HG03342 (cell line): ENCODE measurements at regions not wholly inside any gene's neighbourhood (a gene's known extent, or its start where the extent isn't known, plus 50 kb on each side); places are given as distances from the start of the nearest gene placed in this dataset.

Experiments
- ATAC-seq: cut with Tn5 transposase; IDR thresholded peaks from one replicate; pipeline ENCODE4 v1.9.1; 2021; ENCODE audit warnings: mild to moderate bottlenecking, moderate library complexity; ENCODE audit not compliant: unreplicated experiment

DNA sequence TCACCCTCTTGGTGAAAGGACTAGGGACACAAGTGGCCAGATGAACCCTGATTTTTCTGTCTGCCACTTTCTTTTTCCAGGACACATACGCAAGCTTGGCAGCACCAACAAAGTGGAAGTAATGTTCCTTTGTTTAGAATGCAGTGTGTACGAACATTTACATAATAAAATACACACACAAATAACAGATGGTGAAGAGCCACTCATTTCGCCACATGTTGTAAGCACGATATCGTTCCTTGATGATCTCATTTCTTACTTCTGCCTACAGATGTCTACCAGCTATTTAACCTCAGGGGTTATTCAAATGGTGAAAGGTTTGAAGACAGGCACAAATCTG lies 670.2 kb upstream of the CXADR start:
- no peak for ATAC-seq

GRCh38 chr21:16847211-16847610 lies 665.6 kb upstream of the CXADR start:
- ATAC-seq = no peak

DNA sequence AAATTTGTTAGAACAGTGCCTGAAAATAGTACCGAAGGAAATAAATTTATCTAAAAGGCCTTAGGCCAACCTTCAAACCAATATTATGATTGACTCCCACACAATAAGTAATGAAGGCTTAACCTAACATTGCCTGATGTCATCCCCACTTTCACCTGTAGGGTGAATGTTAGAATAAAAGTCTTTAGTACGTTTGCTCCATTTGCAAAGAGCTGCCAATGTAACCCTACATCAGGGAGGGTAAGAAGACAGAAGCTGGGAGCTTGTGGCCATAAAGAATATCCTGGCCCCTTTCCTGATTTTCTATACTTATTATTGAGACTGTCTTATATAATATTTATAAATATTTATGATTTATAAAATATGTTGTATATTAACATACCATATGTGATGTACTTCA lies 661.8 kb upstream of the CXADR start:
- ATAC-seq = no peak

DNA sequence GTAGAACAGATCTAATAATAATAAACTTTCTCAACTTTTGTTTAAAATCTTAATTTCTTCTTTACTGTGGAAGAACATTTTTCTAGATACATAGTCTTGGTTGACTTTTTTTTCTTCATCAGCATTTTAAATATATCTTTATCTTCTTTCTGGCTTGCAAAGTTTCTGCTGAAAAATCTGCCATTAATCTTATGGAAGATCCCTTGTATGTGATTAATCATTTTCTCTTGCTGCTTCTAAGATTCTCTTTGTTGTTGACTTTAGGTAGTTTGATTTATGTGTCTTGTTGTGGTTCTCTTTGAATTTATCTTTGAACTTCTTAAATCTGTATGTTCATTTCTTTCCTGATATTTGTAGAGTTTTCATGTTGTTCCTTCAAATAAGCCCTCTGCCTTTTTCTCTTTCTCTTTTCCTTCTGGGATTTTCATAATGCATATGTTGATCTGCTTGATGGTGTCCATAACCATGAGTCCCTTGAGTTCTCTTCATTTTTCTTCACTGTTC lies 657.6 kb upstream of the CXADR start:
- ATAC-seq = no peak

DNA sequence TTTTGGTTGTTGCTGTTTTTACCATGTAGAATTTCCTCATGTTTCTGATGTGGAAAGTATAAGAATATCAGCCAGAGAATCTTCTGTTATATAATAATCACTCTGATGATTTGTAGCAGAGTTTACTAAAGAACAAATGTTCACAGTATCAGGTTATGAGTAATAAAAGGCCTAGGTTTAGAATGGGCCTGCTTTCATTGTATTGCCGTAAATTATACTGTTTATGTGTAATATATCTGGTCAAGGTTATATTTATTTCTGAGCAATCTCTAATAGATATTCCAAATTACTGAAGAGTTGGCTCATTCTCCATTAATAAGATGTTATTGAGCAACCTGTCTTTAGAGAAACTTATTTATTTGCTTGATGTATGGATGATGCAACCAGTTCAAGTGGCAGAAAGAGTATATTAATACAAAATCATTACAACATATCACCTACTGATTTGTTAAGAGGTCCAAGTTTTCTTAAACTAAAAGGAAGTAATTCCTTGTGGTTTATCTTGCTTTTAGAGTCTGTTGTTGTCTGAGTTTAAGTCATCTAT lies 649.4 kb upstream of the CXADR start:
- ATAC-seq = no peak

DNA sequence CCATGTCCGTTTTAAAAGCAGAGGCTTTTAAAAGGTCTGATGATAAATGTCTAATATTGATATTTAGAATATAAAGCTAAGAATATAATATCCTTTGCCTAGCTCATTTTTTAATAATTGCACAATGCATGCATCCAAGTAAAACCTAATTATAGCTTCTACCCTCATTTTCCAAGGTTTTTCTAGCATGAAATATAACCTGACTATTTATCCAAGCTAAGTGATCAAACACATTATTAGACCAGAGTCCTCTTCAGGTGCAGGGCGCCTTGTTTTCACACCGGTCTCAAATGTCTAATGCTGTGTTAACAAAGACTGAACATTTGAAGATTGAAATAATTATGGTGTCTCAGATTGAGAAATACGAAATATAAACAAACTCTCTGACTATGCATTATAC lies 648.9 kb upstream of the CXADR start:
- no peak for ATAC-seq

- no peak for ATAC-seq
These were observed 647.2 kb upstream of the CXADR start for GRCh38 chr21:16865632-16866031.

DNA sequence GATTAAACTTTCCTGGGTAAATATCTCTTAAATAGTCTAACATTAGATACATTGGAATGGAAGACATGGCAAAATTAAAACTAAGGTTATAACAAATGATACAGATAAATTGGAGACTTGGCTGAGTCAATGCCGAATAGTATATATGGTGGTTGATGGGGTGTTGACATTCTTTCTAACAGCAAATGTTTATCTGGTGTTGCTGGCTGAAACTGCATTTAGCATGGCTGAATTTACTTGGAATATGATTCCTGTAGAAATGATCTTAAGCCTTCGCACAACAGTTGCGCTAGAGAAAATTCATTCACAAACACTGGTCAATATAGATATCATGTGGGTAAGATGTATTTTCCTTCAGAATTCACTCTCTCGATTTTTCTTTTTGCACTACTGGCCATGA lies 646.0 kb upstream of the CXADR start:
- ATAC-seq = no peak

DNA sequence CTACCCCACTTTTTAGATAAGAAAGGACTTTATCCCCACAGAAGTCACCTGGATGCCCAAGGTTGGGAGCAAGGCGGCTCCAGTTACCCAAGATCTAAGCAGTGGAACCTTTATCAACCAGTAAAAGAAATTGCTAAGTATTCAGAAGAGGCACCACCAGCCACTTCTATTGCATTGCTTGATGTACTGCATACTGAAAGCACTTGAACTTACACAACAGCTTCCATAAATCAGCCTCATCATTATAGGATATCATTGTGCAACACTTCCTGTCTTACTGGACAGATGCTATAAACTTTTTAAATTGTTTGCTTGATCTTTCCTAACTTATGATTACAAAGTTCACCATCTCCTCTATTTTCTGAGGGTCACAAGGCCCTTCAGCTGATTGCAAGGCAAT lies 642.7 kb upstream of the CXADR start:
- no peak for ATAC-seq

GRCh38 chr21:16872616-16873015 lies 640.2 kb upstream of the CXADR start:
- ATAC-seq = no peak

DNA sequence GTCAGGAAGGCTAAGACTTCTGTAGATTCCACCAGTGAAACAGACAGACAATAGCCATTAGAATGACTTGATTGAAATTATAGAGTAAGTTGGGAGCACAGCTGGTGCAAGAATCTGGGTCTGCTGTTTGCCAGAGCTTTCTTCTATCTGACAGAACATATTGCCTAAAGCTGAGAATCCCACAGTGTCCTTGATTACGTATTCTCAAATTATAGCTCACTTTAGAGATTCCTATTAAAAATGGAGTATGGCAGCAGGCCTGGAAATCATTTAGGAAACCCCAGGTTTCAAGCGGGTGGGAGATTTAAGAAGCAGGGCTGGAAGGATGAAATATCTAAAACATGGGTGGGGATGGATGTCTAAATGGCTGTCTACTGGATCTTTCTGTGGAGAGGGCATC lies 639.7 kb upstream of the CXADR start:
- ATAC-seq = no peak

DNA sequence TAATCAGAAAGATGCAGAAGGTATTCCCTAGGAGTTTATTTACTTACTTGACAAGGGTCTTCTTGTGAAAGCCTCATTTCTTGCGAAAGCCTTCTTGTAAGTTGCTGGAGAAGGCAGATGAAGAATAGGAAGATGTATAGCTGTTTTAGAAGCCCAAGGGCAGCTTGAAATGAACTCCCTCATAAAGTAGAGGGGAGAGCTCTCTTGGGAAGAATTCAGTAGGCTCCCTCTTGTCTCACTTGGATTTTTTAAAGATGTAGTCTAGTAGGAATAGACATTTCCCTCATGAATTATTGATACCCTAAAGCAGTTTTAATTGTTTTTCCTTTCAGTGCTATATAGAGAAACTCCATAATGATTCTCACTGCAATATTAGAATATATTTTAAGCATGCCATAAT lies 639.2 kb upstream of the CXADR start:
- no peak for ATAC-seq

DNA sequence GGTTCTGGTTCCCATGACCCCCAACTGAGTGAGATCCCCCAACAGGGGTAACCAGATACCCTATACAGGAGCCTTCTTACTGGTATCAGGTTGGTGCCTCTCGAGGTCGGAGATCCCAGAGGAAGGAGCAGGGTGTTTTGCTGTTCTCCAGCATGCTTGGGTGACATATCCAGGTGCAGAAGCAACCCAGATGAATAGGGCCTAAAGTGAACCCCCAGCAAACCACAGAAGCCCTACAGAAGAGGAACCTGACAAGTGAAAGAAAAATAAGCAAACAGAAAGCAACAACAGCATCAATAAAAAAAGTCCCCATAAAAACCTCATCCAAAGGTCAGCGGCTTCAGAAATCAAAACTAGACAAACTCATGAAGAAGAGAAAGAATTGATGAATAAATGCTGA lies 633.4 kb upstream of the CXADR start:
- no peak for ATAC-seq

DNA sequence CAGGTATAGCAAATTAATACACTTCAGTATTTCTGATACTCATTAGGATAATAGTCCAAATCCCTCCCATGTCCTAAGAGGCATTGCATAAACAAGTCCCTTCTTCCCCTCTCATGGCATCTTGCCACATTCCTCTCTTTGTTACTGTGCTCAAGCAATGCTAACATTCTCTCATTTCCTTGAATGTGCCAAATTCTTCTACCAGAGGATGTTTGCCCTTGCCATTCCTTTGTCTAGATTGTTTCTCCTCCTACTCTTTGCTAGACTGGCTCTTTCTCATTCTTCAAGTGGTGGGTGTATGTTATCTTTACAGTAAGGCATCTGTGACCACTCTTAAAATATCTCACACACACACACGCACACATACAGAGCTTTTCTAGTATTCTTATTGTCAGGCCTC lies 621.0 kb upstream of the CXADR start:
- ATAC-seq = no peak

GRCh38 chr21:16900685-16901084 lies 612.2 kb upstream of the CXADR start:
- ATAC-seq = no peak

GRCh38 chr21:16908077-16908476 lies 604.8 kb upstream of the CXADR start:
- no peak for ATAC-seq

- ATAC-seq = no peak
These were observed 602.2 kb upstream of the CXADR start for GRCh38 chr21:16910435-16911165.

- no peak for ATAC-seq
These were observed 601.7 kb upstream of the CXADR start for GRCh38 chr21:16911166-16911607.

DNA sequence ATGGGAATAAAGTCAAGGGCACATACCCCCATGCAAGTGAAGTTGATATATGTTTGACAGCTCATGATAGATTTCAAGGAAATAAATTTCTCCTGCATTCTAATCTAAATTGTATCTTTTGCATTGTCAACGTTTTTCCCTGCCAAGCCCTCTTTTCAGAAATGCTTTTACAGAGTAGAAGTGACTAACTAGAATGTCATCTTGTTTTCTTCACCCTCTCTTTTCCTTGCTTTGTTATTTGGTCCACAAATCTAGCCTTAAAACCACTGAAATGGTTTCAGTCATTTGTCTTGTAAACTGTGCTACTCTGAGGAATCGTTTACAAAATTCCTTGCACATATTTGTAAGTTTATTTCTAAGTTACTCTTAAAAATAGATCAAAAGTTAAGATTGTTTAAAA lies 600.8 kb upstream of the CXADR start:
- ATAC-seq = no peak

- ATAC-seq = no peak
These were observed 599.8 kb upstream of the CXADR start for GRCh38 chr21:16913010-16913409.

DNA sequence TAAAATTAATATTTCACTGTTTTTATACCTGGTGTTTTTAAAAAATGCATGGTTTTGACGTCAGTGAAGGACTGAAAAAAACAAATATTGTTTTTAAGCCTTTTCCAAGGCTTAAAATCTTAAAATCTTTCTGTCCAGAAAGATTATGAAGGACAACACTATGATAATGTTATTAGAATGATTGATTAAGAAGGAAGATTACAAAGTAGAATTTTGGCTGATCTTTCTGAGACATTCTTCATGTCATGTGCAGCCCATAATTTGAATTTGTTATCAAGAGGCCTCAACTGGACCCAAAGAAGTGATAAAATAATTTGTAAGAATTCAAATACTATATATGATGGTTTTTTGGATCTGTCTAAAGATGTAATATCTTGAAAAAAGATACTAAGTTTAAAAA lies 584.4 kb upstream of the CXADR start:
- ATAC-seq = no peak

GRCh38 chr21:16932314-16932713 lies 580.5 kb upstream of the CXADR start:
- ATAC-seq = no peak

DNA sequence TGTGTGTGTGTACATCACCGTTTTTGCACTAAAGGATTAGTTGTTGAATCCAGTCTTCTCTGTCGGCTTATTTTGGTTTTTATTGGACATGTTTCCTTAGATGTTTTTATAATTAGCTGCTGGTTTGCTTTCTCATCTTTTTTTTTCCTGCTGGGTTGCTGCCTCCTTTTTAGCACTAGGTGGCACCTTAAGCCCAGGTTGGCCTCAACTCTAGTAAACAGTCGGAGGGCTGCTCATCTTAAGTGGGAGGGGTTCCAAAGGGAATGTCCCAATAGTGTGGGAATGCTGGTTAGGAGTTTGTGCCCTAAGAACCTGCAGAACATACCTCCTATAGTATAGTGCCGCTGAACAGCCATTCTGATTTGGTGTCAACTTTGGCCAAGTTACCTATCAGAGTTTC lies 570.1 kb upstream of the CXADR start:
- ATAC-seq = no peak
